BE2C (cell line): ENCODE measurements at regions not wholly inside any gene's neighbourhood (a gene's known extent, or its start where the extent isn't known, plus 50 kb on each side); places are given as distances from the start of the nearest gene placed in this dataset.
A peak's percentile ranks its signal among the peaks of the same experiment; 100 is the strongest.

Experiments
- DNase-seq: peaks from one replicate; pipeline ENCODE4 v3.0.0-alpha.2; 2020
- H3K27me3 ChIP-seq: fragments of 250-450 bp; sonication (Bioruptor Pico); 2 replicates; pipeline ENCODE4 v1.5.1; 2020; ENCODE audit warnings: mild to moderate bottlenecking
- H3K36me3 ChIP-seq: fragments of 250-450 bp; sonication (Bioruptor Pico); 2 replicates; pipeline ENCODE4 v1.5.1; 2020; ENCODE audit warnings: mild to moderate bottlenecking
- H3K4me1 ChIP-seq: fragments of 250-450 bp; sonication (Bioruptor Pico); 2 replicates; pipeline ENCODE4 v1.5.1; 2020
- H3K4me3 ChIP-seq: 2 replicates; pipeline ENCODE4 v1.5.1; 2011; ENCODE audit warnings: low read depth, low read length
- H3K9me3 ChIP-seq: fragments of 250-450 bp; sonication (Bioruptor Pico); 2 replicates; pipeline ENCODE4 v1.5.1; 2020
- TF ChIP-seq, protein P1 (sequence below): IDR thresholded peaks from 2 replicates; pipeline ENCODE4 v1.5.1; 2012; ENCODE audit warnings: mild to moderate bottlenecking, low read depth, low read length

DNA sequence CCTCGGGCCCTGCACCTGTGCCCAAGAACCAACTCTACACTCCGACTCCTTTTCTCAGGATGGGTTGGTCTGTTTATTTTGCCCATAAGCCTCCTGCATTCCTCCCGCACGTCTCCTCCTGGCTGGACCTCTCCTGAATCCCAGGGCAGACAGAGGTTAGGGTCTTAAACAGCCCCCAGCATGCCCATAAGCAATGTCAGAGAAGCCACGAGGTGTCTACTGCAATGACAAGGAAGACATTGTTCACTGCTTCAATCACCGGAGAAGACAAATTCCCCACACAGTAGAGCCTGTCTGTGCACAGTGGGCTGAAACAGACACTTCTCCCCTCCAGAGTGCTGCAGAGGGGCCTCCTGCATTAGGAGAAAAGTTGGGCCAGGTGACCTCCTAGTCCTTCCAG lies 230.6 kb upstream of the RPL38 start:
- H3K9me3 ChIP-seq: no peaks in the 10 kb centered on the region
- no peaks in the 10 kb centered on the region for H3K27me3 ChIP-seq
- DNase-seq: no peak
- no peaks in the 10 kb centered on the region for H3K36me3 ChIP-seq
- no peak overlapping the region for H3K4me3 ChIP-seq
- H3K4me1 ChIP-seq: peaks cover 36% of the 10 kb centered on the region
- TF ChIP-seq, protein P1, sequence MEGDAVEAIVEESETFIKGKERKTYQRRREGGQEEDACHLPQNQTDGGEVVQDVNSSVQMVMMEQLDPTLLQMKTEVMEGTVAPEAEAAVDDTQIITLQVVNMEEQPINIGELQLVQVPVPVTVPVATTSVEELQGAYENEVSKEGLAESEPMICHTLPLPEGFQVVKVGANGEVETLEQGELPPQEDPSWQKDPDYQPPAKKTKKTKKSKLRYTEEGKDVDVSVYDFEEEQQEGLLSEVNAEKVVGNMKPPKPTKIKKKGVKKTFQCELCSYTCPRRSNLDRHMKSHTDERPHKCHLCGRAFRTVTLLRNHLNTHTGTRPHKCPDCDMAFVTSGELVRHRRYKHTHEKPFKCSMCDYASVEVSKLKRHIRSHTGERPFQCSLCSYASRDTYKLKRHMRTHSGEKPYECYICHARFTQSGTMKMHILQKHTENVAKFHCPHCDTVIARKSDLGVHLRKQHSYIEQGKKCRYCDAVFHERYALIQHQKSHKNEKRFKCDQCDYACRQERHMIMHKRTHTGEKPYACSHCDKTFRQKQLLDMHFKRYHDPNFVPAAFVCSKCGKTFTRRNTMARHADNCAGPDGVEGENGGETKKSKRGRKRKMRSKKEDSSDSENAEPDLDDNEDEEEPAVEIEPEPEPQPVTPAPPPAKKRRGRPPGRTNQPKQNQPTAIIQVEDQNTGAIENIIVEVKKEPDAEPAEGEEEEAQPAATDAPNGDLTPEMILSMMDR: no peak

DNA sequence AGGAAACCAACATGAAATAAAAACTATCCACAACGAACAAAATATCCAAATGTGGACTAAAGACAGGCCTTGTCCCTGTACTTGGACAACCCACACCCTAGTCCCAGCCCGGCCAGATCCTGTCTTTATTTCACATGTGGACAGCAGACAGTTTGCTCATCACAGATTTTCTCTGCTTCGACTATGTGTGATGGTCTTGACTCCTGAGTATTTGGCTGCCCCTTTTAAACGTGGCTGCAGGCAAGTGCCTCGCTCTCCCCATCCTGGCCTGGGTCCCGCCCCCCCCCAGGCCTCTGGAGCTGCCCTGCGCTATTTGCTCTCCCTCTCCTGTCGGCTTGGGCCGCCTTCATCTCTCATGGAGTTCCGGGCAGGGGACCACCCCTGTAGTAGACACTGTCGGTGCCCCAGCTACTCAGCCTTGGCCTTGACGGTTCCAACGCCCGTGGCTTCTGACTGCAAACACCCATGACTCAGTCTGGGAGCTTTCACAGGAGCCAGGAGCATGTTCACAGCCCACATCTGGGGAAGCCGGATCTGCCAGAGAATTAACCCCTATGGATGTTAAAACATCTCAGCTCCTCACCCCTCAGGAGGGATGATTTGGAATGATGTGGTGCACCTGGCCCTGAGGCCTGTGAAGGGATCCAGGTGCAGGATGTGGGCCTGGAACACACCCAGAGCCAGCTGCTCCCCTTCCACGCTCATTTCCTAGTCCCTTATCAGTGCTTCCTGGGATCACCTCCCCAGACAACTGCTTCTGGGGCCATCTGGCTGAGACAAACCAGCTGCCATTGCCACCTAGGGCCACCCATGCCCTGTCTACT lies 229.7 kb upstream of the RPL38 start:
- DNase-seq: peak; percentile 83
- Histone ChIP-seq H3K9me3 (no peaks in the 10 kb centered on the region), H3K4me3 (no peak overlapping the region), H3K27me3 (no peaks in the 10 kb centered on the region), H3K36me3 (no peaks in the 10 kb centered on the region), H3K4me1 (peaks cover 43% of the 10 kb centered on the region)
- TF ChIP-seq, protein P1: no peak

DNA sequence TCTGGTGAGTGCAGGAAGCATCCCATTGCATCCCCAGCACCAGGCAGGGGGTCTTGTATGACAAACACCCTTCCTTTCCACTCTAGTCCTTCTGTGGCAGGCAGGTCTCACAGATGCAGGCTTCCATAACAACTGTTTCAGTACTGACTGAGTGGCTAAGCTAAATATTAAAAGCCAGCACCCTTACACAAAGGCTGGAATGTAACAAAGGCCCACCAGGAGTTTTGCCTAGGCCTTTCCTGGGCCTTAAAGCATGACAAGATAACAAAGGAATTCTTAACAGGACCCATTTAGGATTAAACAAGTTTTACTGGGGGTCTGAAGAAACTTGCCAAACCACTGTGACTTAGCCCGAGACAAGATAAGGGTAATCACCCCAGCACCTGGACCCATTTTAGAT lies 228.9 kb upstream of the RPL38 start:
- TF ChIP-seq, protein P1: no peak
- H3K4me1 ChIP-seq: peaks cover 43% of the 10 kb centered on the region
- no peaks in the 10 kb centered on the region for H3K9me3 ChIP-seq
- H3K27me3 ChIP-seq: no peaks in the 10 kb centered on the region
- DNase-seq: no peak
- H3K4me3 ChIP-seq: no peak overlapping the region
- H3K36me3 ChIP-seq: no peaks in the 10 kb centered on the region

DNA sequence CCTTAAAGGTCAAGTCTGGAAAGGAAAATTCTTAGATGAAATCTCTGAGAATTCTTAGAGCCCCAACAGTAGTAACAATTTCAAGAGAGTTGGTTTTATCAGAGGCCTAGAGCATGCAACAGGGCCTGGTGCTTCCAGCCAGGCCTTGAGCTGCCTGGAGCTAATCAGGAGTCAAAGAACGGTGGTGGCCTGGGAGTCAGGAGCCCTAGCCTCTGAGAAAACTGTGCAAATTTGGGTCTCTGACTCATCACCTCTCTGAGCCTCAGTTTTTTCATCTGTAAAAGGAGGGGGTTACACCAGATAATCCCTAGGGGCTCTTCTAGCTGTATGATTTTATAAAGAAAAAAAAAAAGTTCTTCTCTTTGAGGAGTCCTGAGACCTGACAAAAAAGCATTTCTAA lies 227.3 kb upstream of the RPL38 start:
- Histone ChIP-seq H3K9me3 (no peaks in the 10 kb centered on the region), H3K36me3 (no peaks in the 10 kb centered on the region), H3K4me3 (no peak overlapping the region), H3K4me1 (peaks cover 43% of the 10 kb centered on the region), H3K27me3 (no peaks in the 10 kb centered on the region)
- peak; percentile 54 for DNase-seq
- TF ChIP-seq, protein P1: no peak

DNA sequence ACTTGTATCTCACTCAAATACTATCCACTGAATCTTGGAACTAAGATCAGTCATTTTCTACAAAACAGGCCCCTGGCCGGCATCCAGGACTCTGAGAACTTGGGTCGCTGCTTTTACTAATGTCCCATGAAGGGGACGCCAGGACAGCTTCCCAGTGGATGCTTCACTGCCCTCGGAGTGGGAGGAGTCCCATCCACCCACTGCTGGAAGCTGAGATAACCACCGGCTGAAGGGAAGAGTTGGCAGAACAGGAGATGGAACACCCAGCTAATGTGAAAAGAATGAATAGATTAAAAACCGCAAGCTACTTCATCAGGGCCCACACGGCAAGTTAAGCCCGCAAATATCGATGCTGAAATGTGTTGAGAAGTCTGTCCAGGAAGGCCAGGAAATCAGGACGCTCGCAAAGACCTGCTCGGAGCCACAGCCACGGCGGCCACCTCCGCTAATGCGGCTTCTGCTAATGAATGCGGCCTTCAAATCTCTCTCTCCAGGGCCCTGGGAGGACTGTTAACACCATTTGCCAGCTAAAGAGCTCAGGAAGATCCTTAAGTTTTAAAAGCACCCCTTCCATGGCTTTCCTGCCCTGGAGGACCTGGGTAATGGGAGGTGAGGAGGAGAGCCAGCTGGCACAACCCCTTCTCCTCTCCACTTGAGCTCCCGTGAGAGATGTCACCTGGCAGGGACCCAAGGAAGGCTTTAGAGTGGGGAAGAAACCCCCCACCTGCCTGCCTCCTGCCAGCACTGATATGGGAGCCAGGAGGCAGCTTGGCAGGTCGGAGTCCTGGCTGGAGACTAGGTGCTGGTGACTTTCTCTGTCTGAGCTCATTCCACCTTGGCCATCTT lies 226.6 kb upstream of the RPL38 start:
- DNase-seq: peak; percentile 90
- H3K4me1 ChIP-seq: peaks cover 43% of the 10 kb centered on the region
- no peaks in the 10 kb centered on the region for H3K27me3 ChIP-seq
- no peaks in the 10 kb centered on the region for H3K36me3 ChIP-seq
- TF ChIP-seq, protein P1: no peak
- 0 out of 2 replicates have a peak overlapping the region, but pooled peaks have one; percentile 15 for H3K4me3 ChIP-seq
- H3K9me3 ChIP-seq: no peaks in the 10 kb centered on the region
